Lung (tissue), 11 donors: ENCODE measurements at regions not wholly inside any gene's neighbourhood (a gene's known extent, or its start where the extent isn't known, plus 50 kb on each side); places are given as distances from the start of the nearest gene placed in this dataset.

Experiments used
- ATAC-seq: fragments of 200-7000 bp; cut with Tn5 transposase; one replicate; pipeline ENCODE4 v1.9.1; 2020; ENCODE audit warnings: moderate number of reproducible peaks; ENCODE audit not compliant: insufficient read depth, low FRiP score
- DNase-seq, 3 donors: peaks; one replicate each; pipeline ENCODE4 v3.0.0-alpha.2; 2013 to 2017
- H3K27ac ChIP-seq, 2 donors: one replicate each; pipeline ENCODE4 v1.5.1; 2013; ENCODE audit warnings: mild to moderate bottlenecking in 2 of 2, moderate library complexity in 2 of 2, control low read depth in 1 of 2, inconsistent platforms in 1 of 2, low read depth in 1 of 2, low read length in 1 of 2
- H3K27me3 ChIP-seq, 3 donors: one replicate each; pipeline ENCODE4 v1.5.1; 2013; ENCODE audit warnings: low read length in 2 of 3; ENCODE audit not compliant: control insufficient read depth in 3 of 3, insufficient read depth in 3 of 3
- H3K36me3 ChIP-seq, 4 donors: one replicate each; pipeline ENCODE4 v1.5.1; 2013; ENCODE audit warnings: low read length in 4 of 4, mild to moderate bottlenecking in 1 of 4, moderate library complexity in 1 of 4; ENCODE audit not compliant: control insufficient read depth in 4 of 4, insufficient read depth in 4 of 4
- H3K4me1 ChIP-seq, 5 donors: one replicate each; pipeline ENCODE4 v1.5.1; 2013; ENCODE audit warnings: low read length in 5 of 5, mild to moderate bottlenecking in 2 of 5, moderate library complexity in 1 of 5; ENCODE audit not compliant: control insufficient read depth in 5 of 5, insufficient read depth in 5 of 5
- H3K4me3 ChIP-seq: one replicate; pipeline ENCODE4 v1.5.1; 2013; ENCODE audit warnings: mild to moderate bottlenecking, control low read depth, moderate library complexity
- H3K9ac ChIP-seq, 2 donors: one replicate each; pipeline ENCODE4 v1.5.1; 2013; ENCODE audit warnings: low read length in 2 of 2, control low read depth in 1 of 2; ENCODE audit not compliant: insufficient read depth in 1 of 2
- H3K9me3 ChIP-seq, 4 donors: one replicate each; pipeline ENCODE4 v1.5.1; 2013; ENCODE audit warnings: low read length in 3 of 4, mild to moderate bottlenecking in 1 of 4, moderate library complexity in 1 of 4; ENCODE audit not compliant: control insufficient read depth in 4 of 4, insufficient read depth in 3 of 4
- WGBS, 2 donors: extraction: QIAGEN DNeasy Blood & Tissue Kit; methylation state at CpG; one replicate each; pipeline ENCODE4 v1.1.7; 2013; 5-methylcytosine and 5-hydroxymethylcytosine counted together
- TF ChIP-seq, protein P1 (sequence below): IDR thresholded peaks from 2 replicates; pipeline ENCODE4 v1.5.1; 2012; ENCODE audit warnings: mild to moderate bottlenecking; ENCODE audit errors: control extremely low read depth, extremely low read depth
- donor health status: control.
- donor health status: control.
- donor health status: Bipolar disorder and iron deficiency.
- donor health status: healthy.
- donor health status: DM: yes; HTN: yes; CAD: no.

DNA sequence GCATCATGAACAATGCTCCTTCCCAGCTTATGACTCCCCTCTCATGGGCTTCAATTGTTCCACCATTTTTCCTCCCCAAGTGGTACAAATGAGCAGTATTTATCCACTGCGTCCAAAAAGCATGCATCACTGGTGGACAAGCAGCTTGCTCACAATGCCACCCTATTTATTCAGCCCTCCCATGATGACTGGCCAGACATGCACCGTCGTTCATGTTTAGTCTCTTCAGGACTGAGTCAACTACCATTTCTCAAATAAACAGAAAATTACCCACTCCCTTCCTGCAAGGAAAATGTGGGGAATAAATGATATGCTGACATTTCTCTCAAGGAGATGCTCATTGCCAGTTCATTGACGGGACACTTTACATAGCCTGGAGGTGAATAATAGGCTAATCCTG lies 300.4 kb downstream of the C6orf118 start:
- DNase-seq, result no peak
- Histone ChIP-seq H3K27me3 (no peaks in the 10 kb centered on the region), H3K36me3 (no peaks in the 10 kb centered on the region), H3K27ac (no peak overlapping the region), H3K9me3 (peaks cover 0 to 6% (median 2%) of the 10 kb centered on the region in 4 donors), H3K4me1 (no peaks in the 10 kb centered on the region), H3K9ac (no peak overlapping the region), H3K4me3 (no peak overlapping the region)
- 83 to 88% methylated on average over 4 of the region's 4 CpGs for WGBS, 2 donors
- no peak for ATAC-seq
- TF ChIP-seq, protein P1, sequence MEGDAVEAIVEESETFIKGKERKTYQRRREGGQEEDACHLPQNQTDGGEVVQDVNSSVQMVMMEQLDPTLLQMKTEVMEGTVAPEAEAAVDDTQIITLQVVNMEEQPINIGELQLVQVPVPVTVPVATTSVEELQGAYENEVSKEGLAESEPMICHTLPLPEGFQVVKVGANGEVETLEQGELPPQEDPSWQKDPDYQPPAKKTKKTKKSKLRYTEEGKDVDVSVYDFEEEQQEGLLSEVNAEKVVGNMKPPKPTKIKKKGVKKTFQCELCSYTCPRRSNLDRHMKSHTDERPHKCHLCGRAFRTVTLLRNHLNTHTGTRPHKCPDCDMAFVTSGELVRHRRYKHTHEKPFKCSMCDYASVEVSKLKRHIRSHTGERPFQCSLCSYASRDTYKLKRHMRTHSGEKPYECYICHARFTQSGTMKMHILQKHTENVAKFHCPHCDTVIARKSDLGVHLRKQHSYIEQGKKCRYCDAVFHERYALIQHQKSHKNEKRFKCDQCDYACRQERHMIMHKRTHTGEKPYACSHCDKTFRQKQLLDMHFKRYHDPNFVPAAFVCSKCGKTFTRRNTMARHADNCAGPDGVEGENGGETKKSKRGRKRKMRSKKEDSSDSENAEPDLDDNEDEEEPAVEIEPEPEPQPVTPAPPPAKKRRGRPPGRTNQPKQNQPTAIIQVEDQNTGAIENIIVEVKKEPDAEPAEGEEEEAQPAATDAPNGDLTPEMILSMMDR, result no peak

DNA sequence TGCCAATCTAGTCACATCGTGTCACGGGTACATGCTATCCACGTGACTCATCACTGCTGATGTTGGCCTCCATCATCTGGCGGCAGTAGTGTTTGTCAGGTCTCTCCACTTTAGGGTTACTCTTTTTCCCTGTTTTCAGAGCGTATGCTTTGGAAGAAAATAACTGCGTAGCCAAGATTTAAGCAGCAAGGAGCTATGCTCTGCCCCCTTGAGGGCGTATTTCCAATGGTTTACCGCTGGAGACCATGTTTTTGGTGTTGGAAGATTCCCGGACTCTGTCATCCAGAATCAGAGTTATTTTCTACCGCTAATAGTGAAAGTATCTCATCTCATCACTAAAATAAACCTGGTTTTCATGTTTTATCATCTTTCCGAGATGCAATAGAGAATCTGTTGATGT lies 306.5 kb downstream of the C6orf118 start:
- Histone ChIP-seq H3K27me3 (no peaks in the 10 kb centered on the region), H3K9ac (no peak overlapping the region), H3K9me3 (peaks cover 0 to 11% (median 1%) of the 10 kb centered on the region in 4 donors), H3K36me3 (no peaks in the 10 kb centered on the region), H3K4me3 (no peak overlapping the region), H3K27ac (no peak overlapping the region), H3K4me1 (no peaks in the 10 kb centered on the region)
- no peak for DNase-seq
- TF ChIP-seq, protein P1, result no peak
- ATAC-seq, result no peak
- 83 to 87% methylated on average over 11 of the region's 11 CpGs for WGBS, 2 donors

DNA sequence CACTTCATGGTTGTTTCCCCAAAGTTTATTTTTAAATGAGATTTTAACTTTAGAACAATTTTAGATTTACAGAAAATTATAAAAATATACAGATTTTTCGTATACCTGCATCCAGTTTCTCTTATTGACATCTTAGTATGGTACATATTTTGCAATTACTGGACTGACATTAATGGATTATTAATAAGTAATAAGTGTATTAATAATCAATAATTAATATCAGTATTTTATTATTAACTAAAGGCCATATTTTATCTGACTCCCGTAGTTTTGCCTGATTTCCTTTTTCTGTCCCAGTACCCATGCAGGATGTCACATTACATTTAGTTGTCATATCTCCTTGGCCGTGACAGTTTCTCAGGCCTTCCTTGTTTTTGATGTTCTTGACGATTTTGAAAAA lies 307.0 kb downstream of the C6orf118 start:
- WGBS, 2 donors, result 87 to 92% methylated on average over 4 of the region's 4 CpGs
- no peaks in the 10 kb centered on the region for H3K4me1 ChIP-seq
- H3K9ac ChIP-seq, result no peak overlapping the region
- no peaks in the 10 kb centered on the region for H3K27me3 ChIP-seq
- no peak for DNase-seq
- TF ChIP-seq, protein P1, result no peak
- H3K27ac ChIP-seq, result no peak overlapping the region
- no peak for ATAC-seq
- no peaks in the 10 kb centered on the region for H3K36me3 ChIP-seq
- H3K9me3 ChIP-seq, result peaks cover 0 to 11% (median 1%) of the 10 kb centered on the region in 4 donors
- no peak overlapping the region for H3K4me3 ChIP-seq

DNA sequence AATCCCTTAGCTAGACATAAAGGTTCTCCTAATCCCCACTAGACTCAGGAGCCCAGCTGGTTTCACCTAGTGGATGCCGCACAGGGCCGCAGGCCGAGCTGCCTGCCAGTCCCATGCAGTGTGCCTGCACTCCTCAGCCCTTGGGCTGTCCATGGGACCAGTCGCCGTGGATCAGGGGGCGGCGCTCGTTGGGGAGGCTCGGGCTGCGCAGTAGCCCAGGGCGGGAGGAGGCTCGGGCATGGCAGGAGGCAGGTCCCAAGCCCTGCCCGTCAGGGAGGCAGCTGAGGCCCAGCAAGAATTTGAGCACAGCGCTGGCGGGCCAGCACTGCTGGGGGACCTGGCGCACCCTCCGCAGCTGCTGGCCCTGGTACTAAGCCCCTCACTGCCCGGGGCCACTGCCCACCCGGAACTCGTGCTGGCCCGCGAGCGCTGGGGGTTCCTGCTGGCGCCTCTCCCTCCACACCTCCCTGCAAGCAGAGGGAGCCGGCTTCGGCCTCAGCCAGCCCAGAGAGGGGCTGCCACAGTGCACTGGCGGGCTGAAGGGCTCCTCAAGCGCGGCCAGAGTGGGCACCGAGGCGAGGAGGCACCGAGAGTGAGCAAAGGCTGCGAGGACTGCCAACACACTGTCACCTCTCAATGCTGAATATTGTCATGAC lies 307.8 kb downstream of the C6orf118 start:
- Histone ChIP-seq H3K4me1 (no peaks in the 10 kb centered on the region), H3K4me3 (no peak overlapping the region), H3K27ac (no peak overlapping the region), H3K36me3 (no peaks in the 10 kb centered on the region), H3K9ac (no peak overlapping the region), H3K27me3 (no peaks in the 10 kb centered on the region), H3K9me3 (peaks cover 0 to 15% (median 1%) of the 10 kb centered on the region in 4 donors)
- TF ChIP-seq, protein P1, result no peak
- 94 to 95% methylated on average over 32 to 33 of the region's 33 CpGs for WGBS, 2 donors
- DNase-seq (no peak), ATAC-seq (no peak)
